Globus pallidus (tissue), 1 donor: ENCODE measurements at regions not wholly inside any gene's neighbourhood (a gene's known extent, or its start where the extent isn't known, plus 50 kb on each side); places are given as distances from the start of the nearest gene placed in this dataset.

Experiments used
- DNase-seq: peaks from one replicate; pipeline ENCODE4 v3.0.0-alpha.2; 2015; ENCODE audit warnings: low spot score

DNA sequence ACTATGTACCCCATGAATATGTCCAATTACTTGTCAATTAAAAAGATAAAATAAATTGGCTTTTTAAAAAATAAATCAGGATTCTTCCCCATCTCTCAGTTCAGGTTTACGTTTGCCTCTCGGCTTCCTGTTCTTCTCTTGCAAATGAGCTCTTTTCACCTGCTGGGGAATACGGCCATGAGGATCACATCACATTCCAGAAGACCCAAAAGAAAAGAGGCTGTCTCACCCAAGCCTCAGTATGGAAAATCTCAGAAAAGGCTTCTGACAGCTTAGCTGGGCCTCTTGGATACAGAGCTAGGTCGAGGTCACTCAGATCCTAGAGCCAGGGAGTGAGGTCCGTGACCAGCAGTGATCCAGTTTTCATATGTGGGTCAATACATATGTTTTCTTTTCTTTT is 171.2 kb upstream of the SDK2 start:
- no peak for DNase-seq

DNA sequence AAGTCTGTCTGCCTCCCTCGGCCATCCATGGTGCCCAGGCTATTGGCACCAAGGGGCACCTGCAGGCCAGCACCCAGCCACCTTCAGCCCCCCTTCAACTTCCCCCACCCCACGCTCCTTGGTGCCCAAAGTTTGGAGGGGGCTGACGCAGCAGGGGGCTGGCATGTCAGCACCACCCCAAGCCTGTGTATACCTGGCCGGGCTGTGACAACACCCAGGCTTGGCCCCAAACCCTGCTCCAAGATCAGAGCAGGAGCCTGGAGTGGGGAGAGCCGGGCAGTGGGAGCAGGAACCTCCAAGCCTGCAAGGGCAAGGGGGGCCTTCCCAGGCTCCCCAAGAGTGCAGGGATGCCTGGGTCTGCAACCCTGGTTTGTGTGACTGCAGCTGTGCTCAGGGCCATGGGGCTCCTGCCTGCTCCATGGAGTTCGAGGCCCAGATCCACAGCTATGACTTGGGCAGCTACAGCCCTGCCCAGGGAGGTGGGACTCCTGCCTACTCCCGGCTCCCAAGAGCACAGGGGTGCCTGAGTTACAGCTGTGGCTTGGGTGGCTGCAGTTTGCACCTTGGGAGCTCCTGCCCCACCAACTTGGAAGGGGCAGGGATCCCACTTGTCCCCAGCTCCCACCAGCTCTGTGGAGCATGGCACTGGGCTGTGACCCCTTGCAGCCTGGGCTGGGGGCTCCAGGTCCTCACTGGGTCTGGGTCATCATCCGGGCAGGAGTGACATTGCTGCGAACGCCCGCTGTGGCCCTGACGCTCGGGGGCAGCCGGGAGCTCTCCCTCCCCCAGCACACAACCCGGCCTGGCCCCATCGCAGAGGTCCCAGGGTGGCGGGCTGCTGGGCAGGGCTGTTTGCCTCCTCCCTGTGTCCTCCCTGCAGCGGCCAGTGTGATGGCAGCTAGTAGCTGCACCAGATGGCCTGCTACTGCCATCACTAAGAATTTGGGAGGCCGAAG is 175.5 kb upstream of the SDK2 start:
- DNase-seq: no peak

DNA sequence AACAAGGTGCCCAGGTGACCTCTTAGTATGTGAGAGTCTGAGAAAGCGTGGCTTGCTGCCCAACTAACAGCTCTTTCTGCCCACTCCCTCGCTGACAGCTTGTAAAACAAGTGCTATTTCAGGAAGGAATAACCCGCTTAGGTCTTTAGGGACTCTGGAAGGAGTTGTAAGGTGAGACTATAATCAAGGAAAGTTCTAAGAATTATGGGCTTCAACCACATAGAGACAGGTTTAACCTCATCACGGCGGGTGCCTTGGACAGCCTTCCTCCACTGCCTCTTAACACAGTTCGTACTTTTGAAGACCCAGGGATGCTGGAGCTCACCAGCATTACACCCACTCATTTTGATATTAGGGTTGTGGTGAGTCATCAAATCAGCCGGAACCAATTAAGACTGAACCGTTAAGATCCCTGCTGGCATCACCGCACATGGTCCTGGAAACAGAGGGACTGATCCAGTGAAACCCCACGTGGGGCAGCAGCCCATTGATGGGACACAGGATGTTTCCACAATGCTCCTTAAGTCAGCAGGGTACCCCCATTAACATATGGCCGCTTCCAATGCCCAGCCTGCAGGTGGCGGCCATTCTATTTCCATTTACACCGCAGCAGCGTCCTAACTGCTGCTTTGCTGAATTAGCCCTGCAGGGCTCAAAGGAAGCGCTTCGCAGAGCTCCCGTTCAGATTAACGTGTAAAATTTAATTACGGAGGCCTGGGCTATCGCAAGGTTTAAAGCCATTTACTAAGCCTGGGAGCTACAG is 176.6 kb upstream of the SDK2 start:
- DNase-seq: no peak

- no peak for DNase-seq
These were observed 177.4 kb upstream of the SDK2 start for GRCh38 chr17:73821665-73822064.

DNA sequence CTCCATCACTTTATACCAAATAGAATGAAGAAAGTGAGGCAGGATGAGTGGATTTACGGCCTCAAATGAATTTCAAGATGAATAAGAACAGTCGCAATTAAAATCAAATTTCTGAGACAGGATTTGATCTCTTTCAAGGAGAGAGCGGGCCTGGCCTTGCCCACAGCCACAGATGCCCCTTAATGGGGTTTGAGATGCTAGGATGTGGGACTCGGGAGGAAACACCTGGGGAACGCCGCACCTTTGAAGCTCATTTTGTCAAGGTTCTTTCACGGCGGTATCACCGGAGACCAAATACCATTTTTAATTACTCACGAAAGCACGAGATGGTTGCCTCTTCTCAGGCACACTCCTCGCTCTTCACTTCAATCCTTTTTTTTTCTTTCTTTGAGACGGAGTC is 178.1 kb upstream of the SDK2 start:
- DNase-seq: no peak

GRCh38 chr17:73823684-73824083 is 179.4 kb upstream of the SDK2 start:
- DNase-seq: no peak

DNA sequence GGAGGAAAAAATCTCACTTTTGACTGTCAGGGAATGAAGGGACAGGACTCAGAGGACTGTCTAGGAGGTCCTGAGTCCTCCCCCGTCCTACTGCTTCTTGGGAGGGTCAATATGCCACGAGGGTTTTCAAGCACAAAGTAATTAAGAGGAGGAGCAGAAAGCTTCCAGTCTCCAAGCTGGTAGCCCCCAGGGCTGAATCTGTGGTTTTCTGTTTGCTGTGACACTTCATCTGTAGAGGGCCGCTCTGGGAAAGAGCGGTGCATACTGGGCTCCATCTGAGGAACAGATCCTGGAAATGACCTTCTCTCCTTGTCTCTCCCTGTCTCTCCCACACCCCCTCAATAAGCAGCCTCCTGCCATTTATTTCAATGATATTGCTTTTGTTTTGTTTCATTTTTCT is 180.1 kb upstream of the SDK2 start:
- DNase-seq: no peak

- no peak for DNase-seq
These were observed 182.1 kb upstream of the SDK2 start for GRCh38 chr17:73826181-73826871.

DNA sequence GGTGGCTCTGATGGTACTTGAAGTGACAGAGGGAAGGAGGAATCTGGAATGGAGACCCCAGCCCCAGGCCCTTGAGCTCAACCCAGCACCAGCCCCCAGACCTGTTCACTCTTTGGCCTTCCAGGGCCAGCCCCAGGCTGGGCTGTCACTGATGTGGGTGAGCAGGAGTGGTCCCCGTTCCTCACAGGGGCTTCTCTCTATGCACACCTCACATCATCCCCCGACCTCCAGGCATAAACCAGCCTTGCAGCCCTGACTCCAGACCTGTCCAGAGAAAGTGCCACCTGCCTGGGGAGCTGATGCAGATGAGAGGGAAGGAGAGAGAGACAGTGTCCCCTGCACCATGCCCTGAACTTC is 182.6 kb upstream of the SDK2 start:
- DNase-seq: no peak

GRCh38 chr17:73827627-73828291 is 183.5 kb upstream of the SDK2 start:
- no peak for DNase-seq

- DNase-seq: no peak
These were observed 185.5 kb upstream of the SDK2 start for GRCh38 chr17:73829676-73830280.

DNA sequence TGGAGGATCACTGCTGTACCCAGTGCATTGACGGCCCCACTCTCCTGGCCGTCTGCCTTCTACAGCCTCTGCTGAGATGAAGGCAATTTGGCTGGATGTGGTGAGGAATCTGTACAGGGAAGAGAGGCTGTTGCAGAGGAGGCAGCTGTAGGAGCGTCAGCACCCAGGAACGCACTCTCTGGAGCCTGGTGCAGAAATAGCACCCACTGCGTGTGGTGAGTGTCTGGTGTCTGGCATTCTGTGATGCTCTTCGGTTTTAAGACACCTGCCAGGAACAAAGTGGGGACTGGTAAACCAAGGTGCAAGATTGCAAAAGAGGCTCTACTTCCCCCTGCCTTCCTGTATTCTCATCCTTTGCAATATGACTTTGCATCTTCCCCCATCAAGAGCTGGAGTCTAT is 187.5 kb upstream of the SDK2 start:
- DNase-seq: no peak

GRCh38 chr17:73833775-73834488 is 189.7 kb upstream of the SDK2 start:
- no peak for DNase-seq

DNA sequence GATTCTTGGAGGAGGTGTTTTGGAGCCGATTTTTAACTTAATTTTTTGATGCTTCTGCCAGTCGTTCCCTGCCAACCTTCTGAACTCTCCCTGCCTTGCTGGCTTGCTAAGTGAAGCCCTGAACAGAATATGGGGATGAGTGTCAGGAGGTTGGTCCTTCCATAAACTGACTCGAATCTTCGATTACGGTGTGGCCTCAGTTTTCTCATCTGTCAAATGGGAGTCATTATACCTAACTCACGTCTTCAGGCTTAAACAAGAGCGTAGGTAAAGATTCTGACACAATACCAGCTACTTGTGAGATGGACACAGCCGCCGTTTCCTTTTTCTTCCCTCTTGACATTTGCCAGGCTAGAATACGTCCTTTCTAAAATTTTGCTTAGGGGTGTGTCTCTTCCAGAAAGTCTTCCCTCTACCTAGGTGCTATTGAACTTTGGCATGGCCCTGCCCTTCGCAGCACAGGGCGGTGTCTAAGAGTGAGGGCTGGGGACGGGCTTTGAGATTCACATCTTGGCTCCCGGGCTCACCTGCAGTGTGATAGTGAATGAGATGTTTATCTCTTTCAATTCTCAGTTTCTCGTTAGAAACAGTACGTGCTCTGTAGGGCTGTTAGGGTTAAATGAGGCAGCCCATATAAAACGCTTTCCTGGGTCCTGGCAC is 190.6 kb upstream of the SDK2 start:
- DNase-seq: no peak

GRCh38 chr17:73835605-73836004 is 191.4 kb upstream of the SDK2 start:
- DNase-seq: no peak

DNA sequence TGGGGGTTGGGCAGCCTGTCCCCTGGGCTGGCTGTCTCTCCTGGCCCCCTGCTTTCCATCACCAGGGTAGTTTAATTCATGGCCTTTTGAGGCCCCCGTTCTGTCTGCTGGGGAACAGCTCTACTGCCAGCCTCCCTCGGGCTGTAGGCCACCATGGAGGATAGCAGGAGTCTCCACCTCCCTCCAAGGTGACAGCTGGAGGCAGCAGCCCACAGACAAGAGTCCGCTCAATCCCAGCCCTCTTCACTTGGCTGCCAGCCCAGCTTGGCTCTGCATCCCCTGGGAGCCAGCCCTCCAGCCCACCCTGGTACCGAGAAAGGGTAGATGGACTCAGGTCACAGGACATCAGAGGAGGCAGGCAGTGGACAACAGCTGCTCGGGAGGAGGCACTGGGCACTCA is 194.6 kb upstream of the SDK2 start:
- DNase-seq: no peak

GRCh38 chr17:73840829-73841228 is 196.6 kb upstream of the SDK2 start:
- DNase-seq: no peak

DNA sequence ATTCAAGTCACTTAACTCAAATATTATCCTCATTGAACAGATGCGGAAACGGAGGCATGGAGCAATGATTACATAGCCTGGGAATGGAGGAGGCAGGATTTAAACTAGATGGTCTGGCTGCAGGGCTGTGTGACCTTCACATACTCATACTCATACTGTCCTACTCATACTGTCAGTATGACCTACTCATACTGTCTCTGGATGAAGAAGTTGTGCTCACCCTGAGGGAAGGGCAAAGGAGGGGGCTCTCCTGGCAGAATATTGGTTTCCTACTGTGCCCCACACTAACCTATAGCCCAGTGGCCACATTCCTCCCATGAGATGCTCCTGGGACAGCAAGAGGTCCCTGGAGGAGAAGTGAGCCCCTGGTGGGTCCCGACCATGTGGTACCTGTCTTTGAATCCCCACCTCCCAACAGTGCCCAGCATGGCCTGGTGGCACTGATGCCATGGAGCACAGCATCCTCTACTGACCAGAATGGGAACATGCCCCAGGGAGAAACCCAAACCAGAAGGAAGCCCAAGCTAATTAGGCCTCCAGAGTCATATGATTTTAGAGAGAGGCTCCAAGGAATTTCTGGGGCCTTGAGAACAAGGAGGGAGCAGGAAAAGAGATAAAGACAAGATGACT is 197.3 kb upstream of the SDK2 start:
- DNase-seq: no peak

DNA sequence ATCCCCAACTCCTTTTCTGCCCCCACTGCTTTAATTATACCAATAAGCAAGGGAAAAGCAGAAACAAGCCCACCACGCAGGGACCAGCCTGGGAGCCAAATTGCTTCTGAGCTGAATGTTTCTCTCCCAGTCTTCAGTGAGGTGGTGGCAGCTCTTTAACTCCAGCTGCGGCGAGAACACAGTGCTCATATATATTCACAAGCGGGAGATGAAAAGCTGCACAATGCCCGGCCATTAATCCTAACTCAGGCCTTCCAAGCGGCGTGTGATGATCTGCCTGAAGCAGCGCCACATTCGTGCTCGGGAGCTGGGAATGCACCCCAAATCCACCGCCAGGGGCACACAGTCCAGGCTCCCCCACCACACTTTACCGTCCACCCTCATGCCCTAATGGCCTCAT is 203.7 kb upstream of the SDK2 start:
- no peak for DNase-seq

- DNase-seq: no peak
These were observed 206.2 kb upstream of the SDK2 start for GRCh38 chr17:73850426-73850825.
